GM18873 (cell line): ENCODE measurements at regions not wholly inside any gene's neighbourhood (a gene's known extent, or its start where the extent isn't known, plus 50 kb on each side); places are given as distances from the start of the nearest gene placed in this dataset.

Source experiments
- ATAC-seq: cut with Tn5 transposase; IDR thresholded peaks from one replicate; pipeline ENCODE4 v1.9.1; 2021; ENCODE audit warnings: mild to moderate bottlenecking, moderate library complexity, moderate number of reproducible peaks; ENCODE audit not compliant: unreplicated experiment, low FRiP score

GRCh38 chr15:62840526-62841268 is 201.8 kb upstream of the TPM1 start:
- no peak for ATAC-seq

- ATAC-seq, result no peak
These were observed 201.3 kb upstream of the TPM1 start for GRCh38 chr15:62841269-62841628.

- no peak for ATAC-seq
These were observed 200.5 kb upstream of the TPM1 start for GRCh38 chr15:62841891-62842559.

GRCh38 chr15:62843311-62843710 is 199.2 kb upstream of the TPM1 start:
- no peak for ATAC-seq

- ATAC-seq, result no peak
These were observed 197.8 kb upstream of the TPM1 start for GRCh38 chr15:62844564-62845240.

- ATAC-seq, result no peak
These were observed 197.1 kb upstream of the TPM1 start for GRCh38 chr15:62845241-62846126.

- ATAC-seq, result no peak
These were observed 196.3 kb upstream of the TPM1 start for GRCh38 chr15:62846131-62846804.

- ATAC-seq, result no peak
These were observed 195.6 kb upstream of the TPM1 start for GRCh38 chr15:62846805-62847495.

GRCh38 chr15:62847900-62848489 is 194.6 kb upstream of the TPM1 start:
- no peak for ATAC-seq

GRCh38 chr15:62848632-62849050 is 193.9 kb upstream of the TPM1 start:
- no peak for ATAC-seq

GRCh38 chr15:62849316-62850106 is 193.0 kb upstream of the TPM1 start:
- no peak for ATAC-seq

GRCh38 chr15:62850318-62850717 is 192.2 kb upstream of the TPM1 start:
- ATAC-seq, result no peak

GRCh38 chr15:62850791-62851291 is 191.7 kb upstream of the TPM1 start:
- no peak for ATAC-seq

GRCh38 chr15:62853114-62853840 is 189.3 kb upstream of the TPM1 start:
- ATAC-seq, result no peak

- ATAC-seq, result no peak
These were observed 188.7 kb upstream of the TPM1 start for GRCh38 chr15:62853841-62854225.

GRCh38 chr15:62854420-62855084 is 188.0 kb upstream of the TPM1 start:
- ATAC-seq, result no peak

GRCh38 chr15:62855085-62855476 is 187.5 kb upstream of the TPM1 start:
- ATAC-seq, result no peak
